ENCODE measurements at regions not wholly inside any gene's neighbourhood (a gene's known extent, or its start where the extent isn't known, plus 50 kb on each side); places are given as distances from the start of the nearest gene placed in this dataset.

DNA sequence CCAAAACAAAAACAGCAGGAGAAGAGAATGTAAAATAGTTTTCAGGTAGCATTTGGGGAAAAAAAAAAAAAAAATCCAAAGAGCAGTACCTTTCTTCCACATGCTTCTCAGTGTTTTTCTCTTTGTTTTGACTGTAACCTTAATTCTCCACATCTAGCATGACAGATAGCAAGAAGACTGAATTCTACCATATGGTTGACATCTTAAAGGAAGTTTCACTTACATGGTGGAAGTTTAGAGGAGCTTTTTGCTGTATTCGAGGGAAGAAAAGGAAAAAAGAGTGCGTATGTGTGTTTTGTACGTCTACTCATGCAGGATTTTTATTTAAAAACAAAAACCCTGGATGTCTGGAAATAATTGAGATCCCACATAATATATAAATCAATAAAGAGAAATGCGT lies 604.8 kb downstream of the CCDC171 start:
- Histone ChIP-seq H3K9me3 (no peaks in the 10 kb centered on the region), H3K36me3 (no peaks in the 10 kb centered on the region), H3K27ac (no peak overlapping the region), H3K4me3 (no peak overlapping the region), H3K27me3 (replicated peaks; ENCODE audit: insufficient read depth) (no peaks in the 10 kb centered on the region), H3K4me1 (ENCODE audit: control insufficient read depth in 1 of 2, low read depth in 2 of 2) (peaks cover 4 to 7% of the 10 kb centered on the region in 2 donors)
- no peak for DNase-seq (ENCODE audit: low spot score)
- ATAC-seq (ENCODE audit: insufficient number of reproducible peaks, low FRiP score, low read depth) = no peak
- TF ChIP-seq, protein P1, sequence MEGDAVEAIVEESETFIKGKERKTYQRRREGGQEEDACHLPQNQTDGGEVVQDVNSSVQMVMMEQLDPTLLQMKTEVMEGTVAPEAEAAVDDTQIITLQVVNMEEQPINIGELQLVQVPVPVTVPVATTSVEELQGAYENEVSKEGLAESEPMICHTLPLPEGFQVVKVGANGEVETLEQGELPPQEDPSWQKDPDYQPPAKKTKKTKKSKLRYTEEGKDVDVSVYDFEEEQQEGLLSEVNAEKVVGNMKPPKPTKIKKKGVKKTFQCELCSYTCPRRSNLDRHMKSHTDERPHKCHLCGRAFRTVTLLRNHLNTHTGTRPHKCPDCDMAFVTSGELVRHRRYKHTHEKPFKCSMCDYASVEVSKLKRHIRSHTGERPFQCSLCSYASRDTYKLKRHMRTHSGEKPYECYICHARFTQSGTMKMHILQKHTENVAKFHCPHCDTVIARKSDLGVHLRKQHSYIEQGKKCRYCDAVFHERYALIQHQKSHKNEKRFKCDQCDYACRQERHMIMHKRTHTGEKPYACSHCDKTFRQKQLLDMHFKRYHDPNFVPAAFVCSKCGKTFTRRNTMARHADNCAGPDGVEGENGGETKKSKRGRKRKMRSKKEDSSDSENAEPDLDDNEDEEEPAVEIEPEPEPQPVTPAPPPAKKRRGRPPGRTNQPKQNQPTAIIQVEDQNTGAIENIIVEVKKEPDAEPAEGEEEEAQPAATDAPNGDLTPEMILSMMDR (IDR thresholded peaks at IDR 0.05) = no peak

DNA sequence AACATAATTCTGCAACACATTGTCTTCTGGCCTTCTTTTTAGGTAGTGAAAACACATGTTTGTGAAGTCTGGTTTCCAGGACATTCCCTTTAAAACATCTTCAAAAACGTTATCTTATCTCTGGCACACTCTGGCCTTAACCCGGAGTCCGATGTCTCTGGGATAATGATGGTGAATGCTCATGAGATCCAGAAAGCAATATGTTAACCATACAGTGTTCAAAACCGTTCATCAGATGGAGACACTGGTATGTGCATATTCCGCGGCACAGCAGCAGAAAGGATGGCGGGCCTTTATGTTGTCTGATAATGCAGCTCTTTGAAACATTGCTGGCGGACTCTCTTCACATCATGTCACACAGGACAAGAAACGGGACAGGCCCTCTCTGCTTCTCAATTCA lies 605.2 kb downstream of the CCDC171 start:
- ATAC-seq (ENCODE audit: insufficient number of reproducible peaks, low FRiP score, low read depth) (no peak), DNase-seq (ENCODE audit: low spot score) (no peak)
- no peaks in the 10 kb centered on the region for H3K27me3 ChIP-seq (replicated peaks; ENCODE audit: insufficient read depth)
- no peaks in the 10 kb centered on the region for H3K9me3 ChIP-seq
- H3K36me3 ChIP-seq = no peaks in the 10 kb centered on the region
- H3K4me1 ChIP-seq (ENCODE audit: control insufficient read depth in 1 of 2, low read depth in 2 of 2) = peaks cover 4 to 7% of the 10 kb centered on the region in 2 donors
- TF ChIP-seq, protein P1 (IDR thresholded peaks at IDR 0.05) = no peak
- H3K4me3 ChIP-seq = no peak overlapping the region
- no peak overlapping the region for H3K27ac ChIP-seq

DNA sequence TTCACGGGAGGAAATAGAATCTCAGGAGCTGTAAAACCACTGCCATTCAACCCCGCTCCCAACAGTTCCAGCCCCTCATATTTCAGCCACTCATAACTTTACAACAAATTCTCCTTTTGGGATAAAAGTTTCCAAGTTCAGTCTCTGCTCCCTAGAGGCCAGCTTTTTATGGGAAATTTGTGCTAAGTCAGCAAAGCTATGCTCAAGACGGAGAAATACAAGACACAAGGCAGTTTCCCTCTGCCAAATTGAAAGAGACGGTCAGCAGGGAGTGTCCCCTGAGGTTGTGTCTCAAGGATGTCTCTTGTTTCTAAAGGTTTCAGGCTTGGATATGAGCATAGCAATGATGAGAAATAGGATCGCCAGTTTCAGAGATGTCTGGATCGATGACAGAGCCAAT lies 608.6 kb downstream of the CCDC171 start:
- H3K27me3 ChIP-seq (replicated peaks; ENCODE audit: insufficient read depth) = no peaks in the 10 kb centered on the region
- no peaks in the 10 kb centered on the region for H3K36me3 ChIP-seq
- TF ChIP-seq, protein P1 (IDR thresholded peaks at IDR 0.05) = no peak
- ATAC-seq (ENCODE audit: insufficient number of reproducible peaks, low FRiP score, low read depth) (no peak), DNase-seq (ENCODE audit: low spot score) (no peak)
- no peaks in the 10 kb centered on the region for H3K4me1 ChIP-seq (ENCODE audit: control insufficient read depth in 1 of 2, low read depth in 2 of 2)
- no peaks in the 10 kb centered on the region for H3K9me3 ChIP-seq
- H3K4me3 ChIP-seq = no peak overlapping the region
- no peak overlapping the region for H3K27ac ChIP-seq

DNA sequence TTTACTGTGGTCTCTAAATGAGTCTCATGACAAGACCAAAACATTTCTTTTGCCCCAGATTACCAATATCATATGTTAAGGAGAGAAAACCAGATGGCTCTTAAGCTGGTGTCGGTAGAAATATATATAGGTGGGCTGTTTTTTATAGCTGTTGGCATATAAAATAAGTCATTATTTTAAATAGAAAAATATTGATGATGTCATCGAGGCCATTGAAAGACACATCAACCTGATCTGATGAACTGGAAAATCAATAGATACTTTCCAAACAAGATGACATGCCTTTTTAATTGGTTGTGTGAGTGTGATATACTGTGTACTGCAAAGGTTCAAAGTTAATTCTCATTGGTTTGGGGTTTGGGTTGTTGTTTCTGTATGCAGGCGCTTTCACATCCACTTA lies 617.3 kb downstream of the CCDC171 start:
- DNase-seq (ENCODE audit: low spot score) = no peak

DNA sequence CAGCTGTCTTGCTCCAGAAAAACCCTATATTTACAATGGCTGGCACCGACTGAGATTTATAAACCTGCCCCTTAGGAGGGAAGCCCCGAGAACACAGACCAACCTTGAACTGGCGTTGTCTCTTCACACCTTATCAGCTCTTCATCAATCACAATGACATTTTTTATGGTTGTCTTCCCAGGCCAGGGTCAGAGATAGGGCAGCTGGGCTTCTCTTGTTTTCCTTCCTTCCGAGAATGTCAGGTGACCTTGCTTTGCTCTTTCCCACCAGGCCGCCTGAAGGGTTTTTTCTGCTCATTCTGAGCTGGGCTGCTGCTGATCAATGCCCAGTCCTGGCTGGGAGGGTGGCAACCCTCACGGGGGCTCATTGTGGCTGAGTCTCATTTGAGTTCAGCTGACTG lies 619.1 kb downstream of the CCDC171 start:
- no peak for DNase-seq (ENCODE audit: low spot score)
- Histone ChIP-seq H3K4me3 (no peak overlapping the region), H3K4me1 (ENCODE audit: control insufficient read depth in 1 of 2, low read depth in 2 of 2) (no peaks in the 10 kb centered on the region), H3K36me3 (no peaks in the 10 kb centered on the region), H3K27me3 (replicated peaks; ENCODE audit: insufficient read depth) (no peaks in the 10 kb centered on the region), H3K9me3 (no peaks in the 10 kb centered on the region), H3K27ac (no peak overlapping the region)
- TF ChIP-seq, protein P1 (IDR thresholded peaks at IDR 0.05) = no peak
- no peak for ATAC-seq (ENCODE audit: insufficient number of reproducible peaks, low FRiP score, low read depth)

More for the DNA sequence above, 617.3 kb downstream of the CCDC171 start:
- no peak overlapping the region for H3K27ac ChIP-seq
- TF ChIP-seq, protein P1 (IDR thresholded peaks at IDR 0.05) = no peak
- H3K9me3 ChIP-seq = no peaks in the 10 kb centered on the region
- H3K4me3 ChIP-seq = no peak overlapping the region
- no peaks in the 10 kb centered on the region for H3K4me1 ChIP-seq (ENCODE audit: control insufficient read depth in 1 of 2, low read depth in 2 of 2)
- no peaks in the 10 kb centered on the region for H3K36me3 ChIP-seq
- H3K27me3 ChIP-seq (replicated peaks; ENCODE audit: insufficient read depth) = no peaks in the 10 kb centered on the region
- no peak for ATAC-seq (ENCODE audit: insufficient number of reproducible peaks, low FRiP score, low read depth)

Measured in thoracic aorta (tissue), 2 donors.